ENCODE measurements at regions not wholly inside any gene's neighbourhood (a gene's known extent, or its start where the extent isn't known, plus 50 kb on each side); places are given as distances from the start of the nearest gene placed in this dataset.

DNA sequence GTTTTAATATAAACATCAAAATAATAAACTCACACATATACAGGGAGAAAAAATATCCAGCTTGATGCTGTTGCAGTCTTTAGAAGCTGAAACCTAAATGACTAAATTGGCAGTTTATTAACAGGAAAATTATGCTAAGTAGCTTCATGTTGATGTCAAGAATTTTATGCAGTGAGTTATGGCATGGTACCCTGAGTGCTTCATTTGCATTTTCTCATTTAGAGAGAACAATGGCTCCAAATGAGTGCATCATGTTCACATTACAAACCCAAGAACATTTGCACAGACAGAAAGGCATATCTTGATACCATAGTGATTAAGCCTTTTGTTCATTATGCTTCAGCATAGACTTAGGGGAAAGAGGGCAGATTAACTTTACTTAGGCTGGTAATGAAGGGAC is 102.9 kb upstream of the FSTL4 start:
- TF ChIP-seq, protein P1, sequence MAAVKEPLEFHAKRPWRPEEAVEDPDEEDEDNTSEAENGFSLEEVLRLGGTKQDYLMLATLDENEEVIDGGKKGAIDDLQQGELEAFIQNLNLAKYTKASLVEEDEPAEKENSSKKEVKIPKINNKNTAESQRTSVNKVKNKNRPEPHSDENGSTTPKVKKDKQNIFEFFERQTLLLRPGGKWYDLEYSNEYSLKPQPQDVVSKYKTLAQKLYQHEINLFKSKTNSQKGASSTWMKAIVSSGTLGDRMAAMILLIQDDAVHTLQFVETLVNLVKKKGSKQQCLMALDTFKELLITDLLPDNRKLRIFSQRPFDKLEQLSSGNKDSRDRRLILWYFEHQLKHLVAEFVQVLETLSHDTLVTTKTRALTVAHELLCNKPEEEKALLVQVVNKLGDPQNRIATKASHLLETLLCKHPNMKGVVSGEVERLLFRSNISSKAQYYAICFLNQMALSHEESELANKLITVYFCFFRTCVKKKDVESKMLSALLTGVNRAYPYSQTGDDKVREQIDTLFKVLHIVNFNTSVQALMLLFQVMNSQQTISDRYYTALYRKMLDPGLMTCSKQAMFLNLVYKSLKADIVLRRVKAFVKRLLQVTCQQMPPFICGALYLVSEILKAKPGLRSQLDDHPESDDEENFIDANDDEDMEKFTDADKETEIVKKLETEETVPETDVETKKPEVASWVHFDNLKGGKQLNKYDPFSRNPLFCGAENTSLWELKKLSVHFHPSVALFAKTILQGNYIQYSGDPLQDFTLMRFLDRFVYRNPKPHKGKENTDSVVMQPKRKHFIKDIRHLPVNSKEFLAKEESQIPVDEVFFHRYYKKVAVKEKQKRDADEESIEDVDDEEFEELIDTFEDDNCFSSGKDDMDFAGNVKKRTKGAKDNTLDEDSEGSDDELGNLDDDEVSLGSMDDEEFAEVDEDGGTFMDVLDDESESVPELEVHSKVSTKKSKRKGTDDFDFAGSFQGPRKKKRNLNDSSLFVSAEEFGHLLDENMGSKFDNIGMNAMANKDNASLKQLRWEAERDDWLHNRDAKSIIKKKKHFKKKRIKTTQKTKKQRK (IDR thresholded peaks at IDR 0.05; ENCODE audit: low read depth, low read length), result no peak
- TF ChIP-seq, protein P2, sequence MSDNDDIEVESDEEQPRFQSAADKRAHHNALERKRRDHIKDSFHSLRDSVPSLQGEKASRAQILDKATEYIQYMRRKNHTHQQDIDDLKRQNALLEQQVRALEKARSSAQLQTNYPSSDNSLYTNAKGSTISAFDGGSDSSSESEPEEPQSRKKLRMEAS (IDR thresholded peaks at IDR 0.05; ENCODE audit: low read depth, low read length), result no peak
- TF ChIP-seq, protein P3, sequence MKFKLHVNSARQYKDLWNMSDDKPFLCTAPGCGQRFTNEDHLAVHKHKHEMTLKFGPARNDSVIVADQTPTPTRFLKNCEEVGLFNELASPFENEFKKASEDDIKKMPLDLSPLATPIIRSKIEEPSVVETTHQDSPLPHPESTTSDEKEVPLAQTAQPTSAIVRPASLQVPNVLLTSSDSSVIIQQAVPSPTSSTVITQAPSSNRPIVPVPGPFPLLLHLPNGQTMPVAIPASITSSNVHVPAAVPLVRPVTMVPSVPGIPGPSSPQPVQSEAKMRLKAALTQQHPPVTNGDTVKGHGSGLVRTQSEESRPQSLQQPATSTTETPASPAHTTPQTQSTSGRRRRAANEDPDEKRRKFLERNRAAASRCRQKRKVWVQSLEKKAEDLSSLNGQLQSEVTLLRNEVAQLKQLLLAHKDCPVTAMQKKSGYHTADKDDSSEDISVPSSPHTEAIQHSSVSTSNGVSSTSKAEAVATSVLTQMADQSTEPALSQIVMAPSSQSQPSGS (IDR thresholded peaks at IDR 0.05; ENCODE audit: low read length), result no peak
